GM18951 (cell line): ENCODE measurements at regions not wholly inside any gene's neighbourhood (a gene's known extent, or its start where the extent isn't known, plus 50 kb on each side); places are given as distances from the start of the nearest gene placed in this dataset.
"Not testable (repeated sequence)": the region's sequence is repeated elsewhere in the genome, so short reads cannot be mapped to it uniquely, and the experiment has no call there.

Experiments used
- in situ Hi-C: fragments of 300-500 bp; cut with MboI; formaldehyde crosslinking; loops from one replicate; pipeline ENCODE4 v1.12.0; 2022; ENCODE audit warnings: low sequenced_read_pairs, mixed read lengths, inconsistent platforms; ENCODE audit not compliant: unreplicated experiment

DNA sequence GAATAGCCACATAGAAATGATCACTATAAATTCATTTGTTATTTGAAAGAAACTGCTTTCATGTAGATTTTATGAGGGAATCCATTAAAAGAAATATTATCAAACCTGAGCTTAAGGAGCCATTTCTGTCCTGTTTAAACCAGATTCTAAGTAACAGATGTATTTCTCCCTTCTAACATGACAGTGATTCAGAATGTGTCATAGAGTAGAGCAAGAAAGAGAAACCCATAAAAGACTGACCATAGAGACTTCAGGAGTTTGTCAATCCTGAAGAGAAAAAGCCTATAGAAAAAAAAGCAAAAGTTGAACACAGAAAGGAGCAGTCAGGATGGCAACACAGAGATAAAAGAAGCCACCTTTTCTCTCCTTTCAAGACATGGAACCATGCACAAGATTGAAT is 390.6 kb downstream of the PRIM2 start:
- in situ Hi-C loops = not testable (repeated sequence)

DNA sequence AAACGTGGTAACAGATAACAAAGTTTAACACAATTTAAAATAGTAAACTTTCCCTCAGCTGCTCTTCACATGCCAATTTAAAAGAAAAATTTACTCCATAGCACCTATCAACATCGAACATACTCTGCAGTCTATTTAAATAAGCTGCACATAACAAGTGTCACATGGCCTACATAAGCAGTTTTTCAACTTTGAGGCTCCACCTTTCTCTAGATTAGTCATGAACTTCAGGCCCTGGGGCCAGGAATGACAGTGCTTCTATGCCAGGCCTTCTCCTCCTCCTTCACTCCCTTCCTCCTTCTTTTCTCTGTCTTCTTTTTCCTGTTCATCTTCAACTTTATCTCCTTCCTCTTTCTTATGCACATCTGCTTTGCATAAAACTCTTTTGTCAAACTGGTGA is 405.1 kb downstream of the PRIM2 start:
- in situ Hi-C loops = not testable (repeated sequence)

DNA sequence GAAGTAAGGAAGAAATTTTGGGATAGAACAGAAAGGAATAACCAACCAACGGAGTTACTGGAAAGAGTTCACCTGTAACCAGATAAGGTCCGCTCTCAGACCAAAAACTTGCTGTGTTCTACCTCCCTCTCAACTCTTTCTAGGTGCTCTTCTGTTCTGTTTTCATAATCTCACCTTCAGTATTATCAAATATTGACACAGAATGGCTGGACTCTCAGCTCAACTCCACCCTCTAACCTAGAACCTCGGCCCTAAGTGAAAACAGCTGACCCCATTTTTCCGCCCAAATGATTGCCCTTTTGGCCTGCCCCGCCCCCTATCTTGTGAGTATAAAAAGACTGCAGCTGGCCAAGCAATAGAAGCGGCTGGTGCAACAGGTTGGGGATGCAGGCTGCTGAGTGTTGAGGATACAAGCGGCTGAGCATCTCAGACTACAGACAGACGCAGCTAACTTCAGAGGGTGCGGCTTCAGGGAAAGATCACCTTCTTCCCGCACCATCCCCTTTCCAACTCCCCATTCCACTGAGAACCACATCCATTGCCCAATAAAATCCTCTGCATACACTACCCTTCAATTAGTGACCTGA is 406.5 kb downstream of the PRIM2 start:
- in situ Hi-C loops = not testable (repeated sequence)

DNA sequence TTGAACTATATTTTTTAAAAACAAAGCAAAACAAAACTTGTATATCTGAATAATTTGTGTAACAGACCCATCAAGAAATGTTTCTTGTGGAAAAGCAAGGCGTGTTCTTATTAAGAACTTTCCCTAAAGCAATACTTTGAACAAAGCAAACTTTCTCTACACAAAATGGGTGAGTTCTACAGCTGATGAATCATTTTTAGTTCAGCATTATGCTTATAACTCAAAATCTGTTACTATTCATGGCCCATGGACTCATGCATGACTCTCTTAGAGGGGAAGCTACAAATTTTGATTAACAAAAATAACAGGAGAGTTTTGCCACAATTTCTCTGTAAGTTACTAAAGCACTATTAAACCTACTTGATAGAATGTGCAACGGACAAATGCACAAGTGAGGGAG is 412.0 kb downstream of the PRIM2 start:
- in situ Hi-C loops = not testable (repeated sequence)

DNA sequence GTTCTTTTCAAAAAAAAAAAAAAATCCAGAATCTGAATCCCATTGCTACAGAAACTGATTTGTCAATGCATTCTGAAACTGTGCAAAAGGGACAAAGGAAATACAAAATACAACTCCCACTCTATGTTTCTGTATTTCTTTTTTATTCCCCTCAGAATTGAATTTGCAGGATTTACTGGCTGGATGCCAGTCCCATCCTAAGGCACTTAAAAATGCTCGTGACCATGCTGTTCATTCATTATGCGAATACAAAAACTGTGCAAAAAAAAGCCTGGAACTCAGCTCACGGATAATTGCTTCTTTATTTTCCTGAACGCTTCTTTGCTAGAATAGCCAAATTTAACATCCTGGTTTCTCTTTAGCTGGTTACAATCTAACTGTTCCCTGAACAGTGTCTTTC is 413.3 kb downstream of the PRIM2 start:
- in situ Hi-C loops = not testable (repeated sequence)

DNA sequence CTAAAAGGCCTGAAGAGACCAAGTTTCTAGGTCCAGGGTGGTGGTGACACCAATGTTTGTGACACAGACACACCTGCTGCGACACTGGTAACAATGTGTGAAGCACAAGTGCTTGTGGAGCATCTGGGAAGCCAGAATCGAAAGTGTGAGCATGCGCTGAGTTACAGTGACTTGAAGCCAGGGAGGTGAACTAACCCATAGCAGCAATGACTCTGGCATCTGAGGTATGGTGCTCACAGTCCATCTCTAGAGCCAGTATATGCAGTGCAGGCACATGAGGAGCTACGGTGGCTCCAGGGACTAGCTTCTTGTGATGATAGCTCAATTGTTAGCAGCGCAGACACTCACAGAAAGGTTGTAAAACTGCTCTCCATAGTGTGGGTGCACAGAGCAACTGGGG is 430.3 kb downstream of the PRIM2 start:
- in situ Hi-C loops = not testable (repeated sequence)

DNA sequence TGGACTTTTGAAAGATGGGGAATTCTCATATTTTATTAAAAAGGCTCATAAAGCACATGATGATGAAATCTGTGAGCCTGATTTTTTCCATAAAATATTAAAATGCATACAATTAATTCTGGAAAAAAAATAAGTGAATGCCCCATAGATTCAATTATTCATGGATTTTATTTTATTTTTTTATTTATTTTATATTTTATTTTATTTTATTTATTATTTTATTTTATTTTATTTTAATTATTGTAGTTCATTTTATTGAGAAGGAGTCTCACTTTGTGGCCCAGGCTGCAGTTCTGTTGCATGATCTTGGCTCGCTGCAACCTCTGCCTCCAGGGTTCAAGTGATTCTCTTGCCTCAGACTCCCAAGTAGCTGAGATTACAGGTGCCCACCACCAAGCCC is 442.4 kb downstream of the PRIM2 start:
- in situ Hi-C loops = not testable (repeated sequence)

DNA sequence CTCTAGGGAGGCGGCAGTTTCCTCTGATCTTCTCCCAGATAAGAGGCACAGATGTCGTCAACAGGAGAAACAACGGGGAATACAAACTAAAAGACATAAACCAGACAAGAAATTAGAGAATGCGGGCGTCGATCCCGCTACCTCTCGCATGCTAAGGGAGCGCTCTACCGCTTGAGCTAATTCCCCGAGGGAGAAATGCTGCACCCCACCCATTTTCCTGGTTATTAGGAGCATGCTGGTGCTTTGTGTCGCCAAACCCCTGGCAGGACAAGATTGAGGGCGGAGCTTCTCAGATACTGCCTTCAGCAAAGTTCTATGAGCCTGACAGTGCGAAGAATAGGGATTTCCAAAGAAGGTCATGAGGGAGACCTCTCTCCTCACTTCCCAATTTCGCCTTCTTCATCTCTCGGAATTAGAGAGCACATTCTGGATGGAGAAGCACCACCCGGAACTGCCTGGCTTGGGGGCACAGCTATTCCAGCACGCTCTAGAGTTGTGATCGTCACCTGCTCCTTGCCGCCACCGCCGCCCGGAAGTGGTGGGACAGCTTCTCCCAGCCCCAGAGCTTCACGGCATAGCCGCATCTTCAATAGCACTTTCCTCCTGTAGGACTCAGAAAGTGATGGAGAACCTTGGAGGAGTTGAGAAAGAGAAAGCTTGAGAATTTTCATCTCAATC is 475.4 kb downstream of the PRIM2 start:
- in situ Hi-C loops = not testable (repeated sequence)

DNA sequence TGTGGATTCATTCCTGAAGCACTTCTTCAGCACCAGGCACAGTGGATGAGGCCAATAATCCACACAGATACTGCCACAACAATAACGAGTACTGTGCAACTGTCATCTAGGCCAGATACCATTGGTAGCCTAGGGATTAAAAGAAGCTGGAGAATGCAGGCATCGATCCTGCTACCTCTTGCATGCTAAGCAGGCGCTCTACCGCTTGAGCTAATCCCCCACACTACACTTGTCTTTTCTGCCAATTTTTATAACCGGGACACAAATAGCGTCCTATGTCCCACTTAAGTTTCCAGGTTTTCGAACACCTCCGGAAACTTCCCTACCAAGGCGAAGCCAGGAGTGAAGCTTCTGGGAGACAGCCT is 475.9 kb downstream of the PRIM2 start:
- in situ Hi-C loops = not testable (repeated sequence)

DNA sequence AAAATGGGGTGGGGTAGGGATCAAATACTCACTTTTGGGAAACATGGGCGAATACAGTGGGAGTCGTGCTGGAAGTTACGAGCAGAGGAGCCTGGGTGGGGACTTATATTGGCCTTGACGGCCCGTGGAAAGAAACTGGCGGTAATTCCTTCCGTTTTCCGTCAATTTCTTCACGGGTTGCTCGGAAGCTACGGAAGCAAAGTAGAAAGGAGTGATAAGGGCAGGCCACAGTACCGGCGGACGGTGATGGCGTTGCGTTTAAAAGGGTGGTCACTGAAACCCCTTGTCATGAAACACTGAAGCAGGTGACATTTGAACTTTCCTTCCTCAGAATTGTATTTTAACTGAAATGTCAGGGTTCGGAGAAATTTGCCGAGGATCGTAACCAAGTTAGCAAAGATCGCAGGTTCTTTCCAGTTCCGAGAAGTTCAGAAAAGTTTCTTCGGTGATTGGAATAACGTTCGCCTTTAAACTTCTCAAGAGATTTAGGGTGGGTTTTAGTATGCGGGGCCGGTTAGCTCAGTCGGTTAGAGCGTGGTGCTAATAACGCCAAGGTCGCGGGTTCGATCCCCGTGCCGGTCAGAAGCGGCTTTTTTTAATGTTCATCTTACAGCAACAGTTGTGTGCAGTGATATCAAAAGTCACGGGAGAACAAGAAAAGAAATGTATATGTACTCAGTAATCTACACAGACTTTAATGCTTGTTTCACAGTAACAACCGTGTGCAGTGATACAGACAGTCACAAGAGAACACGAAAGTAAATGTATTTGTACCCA is 482.5 kb downstream of the PRIM2 start:
- in situ Hi-C loops = not testable (repeated sequence)

DNA sequence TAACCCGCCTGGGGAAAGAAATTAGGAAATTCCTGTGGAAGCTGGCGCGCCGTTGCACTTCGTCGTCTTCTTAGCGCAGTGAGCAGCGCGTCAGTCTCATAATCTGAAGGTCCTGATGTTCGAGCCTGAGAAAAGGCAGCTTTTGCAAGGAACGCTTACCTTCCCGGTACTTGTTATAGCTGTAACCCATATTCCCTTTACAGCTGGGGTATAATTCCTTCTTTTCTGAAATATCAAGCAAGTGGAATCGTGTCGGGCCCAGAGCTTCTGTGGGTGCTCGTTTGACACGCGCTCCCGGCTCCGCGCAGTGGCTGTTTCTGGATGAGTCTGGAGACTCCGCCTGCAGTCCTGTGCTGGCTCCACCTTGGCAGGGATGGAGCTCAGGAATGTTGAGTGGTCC is 491.2 kb downstream of the PRIM2 start:
- in situ Hi-C loops = not testable (repeated sequence)

DNA sequence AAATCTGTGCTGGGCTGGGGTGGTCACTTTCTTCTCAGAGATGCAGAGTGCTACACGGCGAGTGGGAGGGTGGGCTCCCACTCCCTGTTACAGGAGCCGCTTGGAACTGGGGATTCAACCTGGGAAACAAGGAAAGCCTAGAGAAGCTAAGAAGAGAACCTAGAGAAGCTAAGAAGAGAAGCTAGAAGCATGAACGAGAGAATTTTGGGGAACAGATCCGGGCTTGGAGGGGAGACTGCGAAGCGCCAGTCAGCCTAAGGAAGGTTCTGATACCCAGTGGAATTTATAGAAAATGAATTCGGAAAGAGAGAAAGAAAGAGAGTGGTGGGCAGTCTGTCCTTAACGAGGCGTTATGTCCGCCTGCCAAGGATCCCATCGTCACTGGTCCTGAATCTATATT is 492.0 kb downstream of the PRIM2 start:
- in situ Hi-C loops = not testable (repeated sequence)

DNA sequence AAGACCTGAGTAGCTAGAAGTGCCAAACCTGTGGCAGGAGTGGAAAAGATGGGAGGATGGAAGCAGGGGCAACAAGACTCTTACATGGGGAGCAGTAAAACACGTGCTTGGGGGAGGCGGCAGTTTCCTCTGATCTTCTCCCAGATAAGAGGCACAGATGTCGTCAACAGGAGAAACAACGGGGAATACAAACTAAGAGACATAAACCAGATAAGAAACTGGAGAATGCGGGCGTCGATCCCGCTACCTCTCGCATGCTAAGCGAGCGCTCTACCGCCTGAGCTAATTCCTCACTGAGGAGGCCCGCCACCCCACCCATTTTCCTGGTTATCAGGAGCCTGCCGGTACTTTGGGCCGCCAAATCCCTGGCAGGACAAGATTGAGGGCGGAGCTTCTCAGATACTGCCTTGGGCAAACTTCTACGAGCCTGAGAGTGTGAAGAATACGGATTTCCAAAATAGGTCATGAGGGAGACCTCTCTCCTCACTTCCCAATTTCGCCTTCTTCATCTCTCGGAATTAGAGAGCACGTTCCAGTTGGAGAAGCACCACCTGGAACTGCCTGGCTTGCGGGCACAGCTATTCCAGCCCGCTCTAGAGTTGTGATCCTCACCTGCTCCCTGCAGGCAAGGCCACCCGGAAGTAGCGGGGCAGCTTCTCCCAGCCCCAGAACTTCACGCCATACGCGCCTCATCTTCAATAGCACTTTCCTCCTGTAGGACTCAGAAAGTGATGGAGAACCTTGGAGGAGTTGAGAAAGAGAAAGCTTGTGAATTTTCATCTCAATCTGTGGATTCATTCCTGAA is 496.0 kb downstream of the PRIM2 start:
- in situ Hi-C loops = not testable (repeated sequence)

DNA sequence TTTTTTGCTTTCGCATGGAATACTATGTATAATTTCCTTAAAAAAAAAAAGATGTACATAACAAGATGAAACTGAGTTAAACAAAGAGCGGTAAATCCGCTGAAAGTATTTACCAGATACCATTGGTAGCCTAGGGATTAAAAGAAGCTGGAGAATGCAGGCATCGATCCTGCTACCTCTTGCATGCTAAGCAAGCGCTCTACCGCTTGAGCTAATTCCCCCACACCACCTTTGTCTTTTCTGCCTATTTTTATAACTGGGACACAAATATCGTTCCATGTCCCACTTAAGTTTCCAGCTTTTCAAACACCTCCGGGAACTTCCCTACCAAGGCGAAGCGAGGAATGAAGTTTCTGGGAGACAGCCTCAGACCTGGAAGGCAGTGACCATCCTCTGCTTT is 498.4 kb downstream of the PRIM2 start:
- in situ Hi-C loops = not testable (repeated sequence)

DNA sequence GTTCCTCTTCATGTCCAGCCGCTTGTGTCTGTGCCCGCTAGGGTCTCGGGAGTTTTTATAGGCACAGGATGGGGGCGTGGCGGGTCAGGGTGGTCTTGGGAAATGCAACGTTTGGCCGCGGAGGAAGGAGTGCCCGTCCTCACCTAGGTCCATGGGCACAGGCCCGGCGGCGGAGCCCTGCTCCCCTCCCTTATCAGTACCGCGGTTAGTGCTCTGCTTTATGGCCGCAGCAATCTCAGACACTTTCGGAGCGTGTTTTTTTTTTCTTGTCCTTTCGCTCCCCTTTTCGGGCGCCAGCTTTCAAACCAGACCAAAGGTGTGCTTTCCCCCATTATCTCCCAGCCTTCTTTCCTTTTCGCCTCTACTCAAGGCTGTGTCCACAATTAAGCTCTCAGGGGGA is 503.9 kb downstream of the PRIM2 start:
- in situ Hi-C loops = not testable (repeated sequence)

DNA sequence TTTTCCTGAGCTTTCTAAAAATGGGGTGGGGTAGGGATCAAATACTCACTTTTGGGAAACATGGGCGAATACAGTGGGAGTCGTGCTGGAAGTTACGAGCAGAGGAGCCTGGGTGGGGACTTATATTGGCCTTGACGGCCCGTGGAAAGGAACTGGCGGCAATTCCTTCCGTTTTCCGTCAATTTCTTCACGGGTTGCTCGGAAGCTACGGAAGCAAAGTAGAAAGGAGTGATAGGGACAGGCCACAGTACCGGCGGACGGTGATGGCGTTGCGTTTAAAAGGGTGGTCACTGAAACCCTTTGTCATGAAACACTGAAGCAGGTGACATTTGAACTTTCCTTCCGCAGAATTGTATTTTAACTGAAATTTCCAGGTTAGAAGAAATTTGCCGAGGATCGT is 505.0 kb downstream of the PRIM2 start:
- in situ Hi-C loops = not testable (repeated sequence)
